ENCODE measurements at regions not wholly inside any gene's neighbourhood (a gene's known extent, or its start where the extent isn't known, plus 50 kb on each side); places are given as distances from the start of the nearest gene placed in this dataset.

- DNase-seq (ENCODE audit: low read depth, low spot score), result no peak
These were observed 1554.1 kb downstream of the PLA2G4A start for GRCh38 chr1:188382851-188383250.

- no peak for DNase-seq (ENCODE audit: low read depth, low spot score)
These were observed 1557.4 kb downstream of the PLA2G4A start for GRCh38 chr1:188386161-188386560.

- DNase-seq (ENCODE audit: low read depth, low spot score), result no peak
These were observed 1557.9 kb downstream of the PLA2G4A start for GRCh38 chr1:188386666-188387065.

- DNase-seq (ENCODE audit: low read depth, low spot score), result no peak
These were observed 1565.9 kb downstream of the PLA2G4A start for GRCh38 chr1:188394677-188395076.

- no peak for DNase-seq (ENCODE audit: low read depth, low spot score)
These were observed 1568.8 kb downstream of the PLA2G4A start for GRCh38 chr1:188397521-188397920.

- DNase-seq (ENCODE audit: low read depth, low spot score), result no peak
These were observed 1574.2 kb downstream of the PLA2G4A start for GRCh38 chr1:188402986-188403385.

GRCh38 chr1:188406636-188407035 is 1577.9 kb downstream of the PLA2G4A start:
- no peak for DNase-seq (ENCODE audit: low read depth, low spot score)

- no peak for DNase-seq (ENCODE audit: low read depth, low spot score)
These were observed 1591.4 kb downstream of the PLA2G4A start for GRCh38 chr1:188420177-188420576.

GRCh38 chr1:188423073-188423472 is 1594.3 kb downstream of the PLA2G4A start:
- DNase-seq (ENCODE audit: low read depth, low spot score), result no peak

- no peak for DNase-seq (ENCODE audit: low read depth, low spot score)
These were observed 1595.4 kb downstream of the PLA2G4A start for GRCh38 chr1:188424176-188424575.

GRCh38 chr1:188425687-188426086 is 1596.9 kb downstream of the PLA2G4A start:
- DNase-seq (ENCODE audit: low read depth, low spot score), result no peak

- no peak for DNase-seq (ENCODE audit: low read depth, low spot score)
These were observed 1597.8 kb downstream of the PLA2G4A start for GRCh38 chr1:188426561-188426960.

GRCh38 chr1:188427642-188428041 is 1598.9 kb downstream of the PLA2G4A start:
- no peak for DNase-seq (ENCODE audit: low read depth, low spot score)

- DNase-seq (ENCODE audit: low read depth, low spot score), result no peak
These were observed 1600.6 kb downstream of the PLA2G4A start for GRCh38 chr1:188429386-188429785.

GRCh38 chr1:188432427-188432826 is 1603.7 kb downstream of the PLA2G4A start:
- no peak for DNase-seq (ENCODE audit: low read depth, low spot score)

- DNase-seq (ENCODE audit: low read depth, low spot score), result no peak
These were observed 1604.7 kb downstream of the PLA2G4A start for GRCh38 chr1:188433425-188433824.

GRCh38 chr1:188444526-188444925 is 1615.8 kb downstream of the PLA2G4A start:
- no peak for DNase-seq (ENCODE audit: low read depth, low spot score)

- DNase-seq (ENCODE audit: low read depth, low spot score), result no peak
These were observed 1634.1 kb downstream of the PLA2G4A start for GRCh38 chr1:188462837-188463236.

- DNase-seq (ENCODE audit: low read depth, low spot score), result no peak
These were observed 1635.2 kb downstream of the PLA2G4A start for GRCh38 chr1:188463919-188464318.

GRCh38 chr1:188466539-188466938 is 1637.8 kb downstream of the PLA2G4A start:
- no peak for DNase-seq (ENCODE audit: low read depth, low spot score)

- DNase-seq (ENCODE audit: low read depth, low spot score), result no peak
These were observed 1647.9 kb downstream of the PLA2G4A start for GRCh38 chr1:188476606-188477005.

- DNase-seq (ENCODE audit: low read depth, low spot score), result no peak
These were observed 1660.8 kb downstream of the PLA2G4A start for GRCh38 chr1:188489336-188490112.

GRCh38 chr1:188496506-188496905 is 1667.8 kb downstream of the PLA2G4A start:
- no peak for DNase-seq (ENCODE audit: low read depth, low spot score)

- no peak for DNase-seq (ENCODE audit: low read depth, low spot score)
These were observed 1668.3 kb downstream of the PLA2G4A start for GRCh38 chr1:188497020-188497419.

All from pulmonary artery endothelial cell (primary cell).